Ovary (tissue), 3 donors: ENCODE measurements at regions not wholly inside any gene's neighbourhood (a gene's known extent, or its start where the extent isn't known, plus 50 kb on each side); places are given as distances from the start of the nearest gene placed in this dataset.

Experiments
- CTCF ChIP-seq, 3 donors: fragments of 450-650 bp in 2 of 3; fragments of 200-600 bp in 1 of 3; IDR thresholded peaks; one replicate each; pipeline versions ENCODE4 v1.5.1 to v1.8.0; 2016 to 2022; ENCODE audit warnings: antibody characterized with exemption in 3 of 3, mild to moderate bottlenecking in 1 of 3
- POLR2A ChIP-seq: fragments of 450-650 bp; IDR thresholded peaks from one replicate; pipeline ENCODE4 v1.6.1; 2017; ENCODE audit warnings: antibody characterized with exemption, mild to moderate bottlenecking, moderate library complexity
- donor health status: DM: no; HTN: no; CAD: no.

- TF ChIP-seq CTCF (IDR thresholded peaks at IDR 0.05) (no peak), POLR2A (no peak)
Observed at GRCh38 chr7:55314967-55315366, 50.2 kb upstream of the LANCL2 start.
